ENCODE measurements at regions not wholly inside any gene's neighbourhood (a gene's known extent, or its start where the extent isn't known, plus 50 kb on each side); places are given as distances from the start of the nearest gene placed in this dataset.

GRCh38 chr10:110423650-110424049 lies 74.1 kb upstream of the DUSP5 start:
- no peaks in the 10 kb centered on the region for H3K27me3 ChIP-seq (ENCODE audit: control insufficient read depth, extremely low read depth, insufficient read depth, low read length)
- H3K27ac ChIP-seq (ENCODE audit: control insufficient read depth, insufficient read depth, low read length): no peak overlapping the region
- H3K4me2 ChIP-seq (ENCODE audit: control insufficient read depth, extremely low read depth, insufficient read depth, low read depth, low read length): no peak overlapping the region
- H3K9me3 ChIP-seq (ENCODE audit: control insufficient read depth, low read depth, low read length): no peaks in the 10 kb centered on the region
- no peaks in the 10 kb centered on the region for H3K9me1 ChIP-seq (ENCODE audit: control insufficient read depth, extremely low read depth, insufficient read depth, low read length)
- H3K79me2 ChIP-seq (ENCODE audit: control insufficient read depth, insufficient read depth, low read length): no peaks in the 10 kb centered on the region
- peaks cover 15% of the 10 kb centered on the region for H3K4me1 ChIP-seq (ENCODE audit: control insufficient read depth, extremely low read depth, insufficient read depth, low read length)
- no peak for FAIRE-seq
- H3K36me3 ChIP-seq (ENCODE audit: control insufficient read depth in 2 of 2, extremely low read depth in 1 of 2, insufficient read depth in 2 of 2, low read length in 2 of 2): no peaks in the 10 kb centered on the region
- dilution Hi-C loops (cut with MboI; ENCODE audit: extremely low pct_ligation_motif_present, low sequenced_read_pairs): no loop called here
- H3K4me3 ChIP-seq (ENCODE audit: control insufficient read depth in 2 of 3, extremely low read depth in 1 of 3, insufficient read depth in 2 of 3, low read depth in 1 of 3, low read length in 3 of 3): no peak overlapping the region
- no peak for TF ChIP-seq CTCF (optimal IDR thresholded peaks at IDR 0.05 in 1 of 3, IDR thresholded peaks at IDR 0.05 in 1 of 3, conservative IDR thresholded peaks at IDR 0.05 in 1 of 3; ENCODE audit: extremely low read depth in 1 of 3, insufficient read depth in 2 of 3, low read length in 3 of 3)
- no peak for TF ChIP-seq EZH2 (IDR thresholded peaks at IDR 0.05; ENCODE audit: low read length)
- H3K9ac ChIP-seq (ENCODE audit: control insufficient read depth, extremely low read depth, insufficient read depth, low read length): no peak overlapping the region
- no peaks in the 10 kb centered on the region for H4K20me1 ChIP-seq (ENCODE audit: control insufficient read depth, extremely low read depth, insufficient read depth, low read length)
- no peak for DNase-seq (ENCODE audit: low read depth, low spot score)
- H2AFZ ChIP-seq (ENCODE audit: control insufficient read depth, low read length): no peak overlapping the region

GRCh38 chr10:110425684-110426293 lies 71.9 kb upstream of the DUSP5 start:
- dilution Hi-C loops (cut with MboI; ENCODE audit: extremely low pct_ligation_motif_present, low sequenced_read_pairs): no loop called here
- no peak overlapping the region for H3K4me3 ChIP-seq (ENCODE audit: control insufficient read depth in 2 of 3, extremely low read depth in 1 of 3, insufficient read depth in 2 of 3, low read depth in 1 of 3, low read length in 3 of 3)
- FAIRE-seq (no peak), DNase-seq (ENCODE audit: low read depth, low spot score) (no peak)
- no peaks in the 10 kb centered on the region for H3K36me3 ChIP-seq (ENCODE audit: control insufficient read depth in 2 of 2, extremely low read depth in 1 of 2, insufficient read depth in 2 of 2, low read length in 2 of 2)
- no peak overlapping the region for H2AFZ ChIP-seq (ENCODE audit: control insufficient read depth, low read length)
- no peak overlapping the region for H3K9ac ChIP-seq (ENCODE audit: control insufficient read depth, extremely low read depth, insufficient read depth, low read length)
- H3K9me3 ChIP-seq (ENCODE audit: control insufficient read depth, low read depth, low read length): no peaks in the 10 kb centered on the region
- H3K4me2 ChIP-seq (ENCODE audit: control insufficient read depth, extremely low read depth, insufficient read depth, low read depth, low read length): no peak overlapping the region
- H3K4me1 ChIP-seq (ENCODE audit: control insufficient read depth, extremely low read depth, insufficient read depth, low read length): peaks cover 9% of the 10 kb centered on the region
- no peaks in the 10 kb centered on the region for H3K27me3 ChIP-seq (ENCODE audit: control insufficient read depth, extremely low read depth, insufficient read depth, low read length)
- no peak overlapping the region for H3K27ac ChIP-seq (ENCODE audit: control insufficient read depth, insufficient read depth, low read length)
- H4K20me1 ChIP-seq (ENCODE audit: control insufficient read depth, extremely low read depth, insufficient read depth, low read length): no peaks in the 10 kb centered on the region
- H3K9me1 ChIP-seq (ENCODE audit: control insufficient read depth, extremely low read depth, insufficient read depth, low read length): no peaks in the 10 kb centered on the region
- no peaks in the 10 kb centered on the region for H3K79me2 ChIP-seq (ENCODE audit: control insufficient read depth, insufficient read depth, low read length)
- TF ChIP-seq EZH2 (IDR thresholded peaks at IDR 0.05; ENCODE audit: low read length) (no peak), CTCF (optimal IDR thresholded peaks at IDR 0.05 in 1 of 3, IDR thresholded peaks at IDR 0.05 in 1 of 3, conservative IDR thresholded peaks at IDR 0.05 in 1 of 3; ENCODE audit: extremely low read depth in 1 of 3, insufficient read depth in 2 of 3, low read length in 3 of 3) (no peak)

Measured in keratinocyte (primary cell).